Common myeloid progenitor, CD34-positive (primary cell): ENCODE measurements at regions not wholly inside any gene's neighbourhood (a gene's known extent, or its start where the extent isn't known, plus 50 kb on each side); places are given as distances from the start of the nearest gene placed in this dataset.

ENCODE experiments used
- CTCF ChIA-PET: fragments of 350-600 bp; sonication (Branson Sonifier 250); formaldehyde crosslinking; loops from one replicate; lab custom pipeline; 2021; ENCODE audit warnings: antibody characterized with exemption; lab: Charles Lee
- POLR2A ChIA-PET: fragments of 350-600 bp; sonication (Branson Sonifier 250); formaldehyde crosslinking; loops from one replicate; lab custom pipeline; 2021; ENCODE audit warnings: antibody characterized with exemption; lab: Charles Lee
- DNase-seq, 3 donors: peaks; one replicate each; pipeline versions ENCODE4 v3.0.0 to v3.0.0-alpha.2; 2013
- H3K27ac ChIP-seq, 2 experiments: 1 replicate in 1 of 2; 2 replicates in 1 of 2; pipeline ENCODE4 v1.7.0; 2013; ENCODE audit warnings: inconsistent platforms in 2 of 2, low read length in 2 of 2, mild to moderate bottlenecking in 2 of 2, low read depth in 1 of 2, moderate library complexity in 1 of 2; ENCODE audit not compliant: severe bottlenecking in 2 of 2, insufficient read depth in 1 of 2, poor library complexity in 1 of 2
- H3K27me3 ChIP-seq, 5 experiments: replicated peaks in 2 of 5; 1 replicate in 3 of 5; 2 replicates in 2 of 5; pipeline versions ENCODE4 v1.6.1 to v1.7.0; 2013; ENCODE audit warnings: low read length in 4 of 5, mild to moderate bottlenecking in 2 of 5, moderate library complexity in 2 of 5, inconsistent platforms in 1 of 5; ENCODE audit not compliant: insufficient read depth in 5 of 5, control insufficient read depth in 4 of 5
- H3K36me3 ChIP-seq, 4 experiments: 1 replicate in 2 of 4; 2 replicates in 2 of 4; pipeline versions ENCODE4 v1.6.1 to v1.7.0; 2013; ENCODE audit warnings: low read length in 3 of 4, control low read depth in 1 of 4, mild to moderate bottlenecking in 1 of 4; ENCODE audit not compliant: control insufficient read depth in 4 of 4, insufficient read depth in 4 of 4
- H3K4me1 ChIP-seq, 4 experiments: 1 replicate in 3 of 4; 2 replicates in 1 of 4; pipeline versions ENCODE4 v1.6.1 to v1.7.1; 2013; ENCODE audit warnings: low read length in 3 of 4, mild to moderate bottlenecking in 3 of 4, control low read depth in 1 of 4, inconsistent platforms in 1 of 4, moderate library complexity in 1 of 4; ENCODE audit not compliant: control insufficient read depth in 4 of 4, insufficient read depth in 4 of 4; ENCODE audit errors: control extremely low read depth in 1 of 4
- H3K4me3 ChIP-seq, 7 experiments: 1 replicate in 4 of 7; 2 replicates in 3 of 7; pipeline versions ENCODE4 v1.5.1 to v1.7.0; 2013; ENCODE audit warnings: mild to moderate bottlenecking in 7 of 7, low read length in 6 of 7, moderate library complexity in 6 of 7, inconsistent platforms in 2 of 7, low read depth in 2 of 7, control low read depth in 1 of 7; ENCODE audit not compliant: insufficient read depth in 4 of 7, control insufficient read depth in 1 of 7; ENCODE audit errors: extremely low read depth in 1 of 7
- H3K9me3 ChIP-seq, 5 experiments: 1 replicate in 4 of 5; 2 replicates in 1 of 5; pipeline versions ENCODE4 v1.6.1 to v1.7.1; 2013; ENCODE audit warnings: low read length in 4 of 5, mild to moderate bottlenecking in 2 of 5, inconsistent platforms in 1 of 5, low read depth in 1 of 5, moderate library complexity in 1 of 5; ENCODE audit not compliant: control insufficient read depth in 4 of 5, insufficient read depth in 2 of 5; ENCODE audit errors: control extremely low read depth in 1 of 5
- WGBS: methylation state at CpG from one replicate; pipeline ENCODE4 v1.1.5; 2013; ENCODE audit not compliant: insufficient coverage; 5-methylcytosine and 5-hydroxymethylcytosine counted together

DNA sequence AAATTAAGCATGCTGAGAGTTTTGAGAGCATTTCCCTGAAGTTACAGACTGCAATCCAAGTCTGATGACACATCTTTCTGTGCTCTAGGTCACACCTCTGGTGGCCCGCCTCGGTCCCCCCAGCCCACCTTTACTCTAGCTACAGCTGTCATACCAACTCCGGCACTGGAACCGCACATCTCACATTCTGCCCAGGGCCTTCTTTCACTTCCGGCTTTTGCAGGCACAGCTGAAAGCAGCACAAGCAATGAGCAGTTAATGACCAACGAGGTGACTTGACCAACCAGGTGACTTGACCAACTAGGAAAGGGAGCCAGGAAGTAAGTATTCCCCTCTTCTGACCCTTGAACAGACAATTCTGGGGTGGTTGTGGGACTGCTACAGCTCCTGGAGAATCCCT is 88.6 kb upstream of the MOCS1 start:
- Histone ChIP-seq H3K4me1 (no peaks in the 10 kb centered on the region), H3K9me3 (peaks cover 1 to 20% (median 3%) of the 10 kb centered on the region in 5 experiments), H3K36me3 (no peaks in the 10 kb centered on the region), H3K27ac (no peak overlapping the region), H3K4me3 (no peak overlapping the region), H3K27me3 (peaks cover 0 to 26% (median 3%) of the 10 kb centered on the region in 5 experiments)
- 94% methylated on average over 6 of the region's 6 CpGs for WGBS
- no peak for DNase-seq
- CTCF ChIA-PET: no interaction called here
- POLR2A ChIA-PET: interaction anchor here (0.6 kb wide), 1 partner anchor 92 kb away, joined by 3 read pairs; no protein-coding TSS in a partner anchor

DNA sequence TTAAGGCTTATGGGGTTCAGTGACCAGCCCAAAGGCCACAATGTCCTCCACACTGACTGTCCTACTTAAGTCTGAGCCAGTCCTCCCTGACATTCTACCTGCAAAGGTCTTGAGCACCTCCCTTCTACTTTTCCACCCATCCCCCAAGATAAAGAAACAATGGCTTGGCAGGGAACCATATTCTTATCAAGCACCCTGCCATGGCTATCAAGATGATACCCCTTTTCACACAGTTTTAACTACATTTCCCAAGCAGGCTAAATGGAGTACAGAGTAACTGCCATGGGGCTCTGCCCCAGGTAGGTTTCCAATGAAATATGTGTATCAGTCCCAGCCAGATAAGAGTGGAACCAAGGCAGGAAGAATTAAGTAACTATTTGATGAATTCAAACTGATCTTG is 85.9 kb upstream of the MOCS1 start:
- H3K27ac ChIP-seq: no peak overlapping the region
- H3K9me3 ChIP-seq: peaks cover 2 to 23% (median 6%) of the 10 kb centered on the region in 5 experiments
- peaks cover 0 to 12% (median 3%) of the 10 kb centered on the region in 5 experiments for H3K27me3 ChIP-seq
- CTCF ChIA-PET: no interaction called here
- no peaks in the 10 kb centered on the region for H3K4me1 ChIP-seq
- POLR2A ChIA-PET: no interaction called here
- no peak for DNase-seq
- H3K36me3 ChIP-seq: no peaks in the 10 kb centered on the region
- no peak overlapping the region for H3K4me3 ChIP-seq

DNA sequence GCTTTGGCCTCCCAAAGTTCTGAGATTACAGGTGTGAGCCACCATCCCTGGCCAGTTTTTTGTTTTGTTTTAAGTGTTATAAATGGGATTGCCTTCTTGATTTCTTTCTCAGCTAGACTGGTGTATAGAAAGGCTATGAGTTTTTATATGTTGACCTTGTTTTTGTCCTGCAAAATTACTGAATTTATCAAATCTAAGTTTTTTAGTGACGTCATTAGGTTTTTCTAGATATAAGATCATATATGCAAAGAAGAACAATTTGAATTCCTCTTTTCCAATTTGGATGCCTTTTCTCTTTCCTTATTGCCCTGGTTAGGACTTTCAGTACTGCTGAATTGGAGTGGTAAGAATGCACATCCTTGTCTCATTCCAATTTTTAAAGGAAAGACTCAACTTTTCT is 81.3 kb upstream of the MOCS1 start:
- DNase-seq: no peak
- Histone ChIP-seq H3K4me3 (no peak overlapping the region), H3K4me1 (no peaks in the 10 kb centered on the region), H3K27ac (no peak overlapping the region), H3K9me3 (peaks cover 2 to 27% (median 6%) of the 10 kb centered on the region in 5 experiments), H3K36me3 (no peaks in the 10 kb centered on the region), H3K27me3 (peaks cover 0 to 3% (median 0%) of the 10 kb centered on the region in 5 experiments)
- ChIA-PET POLR2A (no interaction called here), CTCF (no interaction called here)
- no CpG with 5 or more reads among the region's 1 CpG for WGBS

DNA sequence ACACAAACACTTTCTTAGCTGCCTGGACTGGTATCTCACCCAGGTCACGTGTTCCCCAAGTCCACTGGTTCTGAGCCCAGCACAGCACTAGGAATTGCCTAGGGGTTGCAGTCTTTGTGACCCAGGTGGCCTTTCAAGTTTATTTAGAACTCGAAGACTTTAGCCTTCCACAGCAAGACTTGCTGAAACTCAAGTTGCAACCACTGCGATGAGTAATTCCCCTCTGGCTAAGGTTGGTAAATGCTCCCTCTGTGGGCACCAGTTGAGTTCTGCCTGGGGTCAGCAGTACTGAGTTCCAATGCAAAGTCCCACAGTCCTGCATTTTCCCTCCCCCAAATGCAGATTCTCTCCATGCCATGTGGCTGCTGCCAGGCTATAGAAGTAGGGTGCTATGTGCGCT is 77.6 kb upstream of the MOCS1 start:
- H3K36me3 ChIP-seq: no peaks in the 10 kb centered on the region
- POLR2A ChIA-PET: interaction anchor here (0.8 kb wide), 1 partner anchor 225 kb away, joined by 3 read pairs; no protein-coding TSS in a partner anchor
- H3K27me3 ChIP-seq: peaks cover 0 to 3% (median 0%) of the 10 kb centered on the region in 5 experiments
- 89% methylated on average over 3 of the region's 4 CpGs for WGBS
- no peaks in the 10 kb centered on the region for H3K4me1 ChIP-seq
- CTCF ChIA-PET: no interaction called here
- no peak for DNase-seq
- H3K9me3 ChIP-seq: peaks cover 2 to 12% (median 4%) of the 10 kb centered on the region in 5 experiments
- no peak overlapping the region for H3K27ac ChIP-seq
- no peak overlapping the region for H3K4me3 ChIP-seq

GRCh38 chr6:40000964-40001515 is 66.8 kb upstream of the MOCS1 start:
- no peak overlapping the region for H3K4me3 ChIP-seq
- no peaks in the 10 kb centered on the region for H3K4me1 ChIP-seq
- DNase-seq: no peak
- WGBS: 74% methylated on average over 3 of the region's 4 CpGs
- H3K9me3 ChIP-seq: peaks cover 3 to 67% (median 34%) of the 10 kb centered on the region in 5 experiments
- ChIA-PET POLR2A (no interaction called here), CTCF (no interaction called here)
- peaks cover 0 to 2% (median 0%) of the 10 kb centered on the region in 5 experiments for H3K27me3 ChIP-seq
- H3K27ac ChIP-seq: no peak overlapping the region
- no peaks in the 10 kb centered on the region for H3K36me3 ChIP-seq

DNA sequence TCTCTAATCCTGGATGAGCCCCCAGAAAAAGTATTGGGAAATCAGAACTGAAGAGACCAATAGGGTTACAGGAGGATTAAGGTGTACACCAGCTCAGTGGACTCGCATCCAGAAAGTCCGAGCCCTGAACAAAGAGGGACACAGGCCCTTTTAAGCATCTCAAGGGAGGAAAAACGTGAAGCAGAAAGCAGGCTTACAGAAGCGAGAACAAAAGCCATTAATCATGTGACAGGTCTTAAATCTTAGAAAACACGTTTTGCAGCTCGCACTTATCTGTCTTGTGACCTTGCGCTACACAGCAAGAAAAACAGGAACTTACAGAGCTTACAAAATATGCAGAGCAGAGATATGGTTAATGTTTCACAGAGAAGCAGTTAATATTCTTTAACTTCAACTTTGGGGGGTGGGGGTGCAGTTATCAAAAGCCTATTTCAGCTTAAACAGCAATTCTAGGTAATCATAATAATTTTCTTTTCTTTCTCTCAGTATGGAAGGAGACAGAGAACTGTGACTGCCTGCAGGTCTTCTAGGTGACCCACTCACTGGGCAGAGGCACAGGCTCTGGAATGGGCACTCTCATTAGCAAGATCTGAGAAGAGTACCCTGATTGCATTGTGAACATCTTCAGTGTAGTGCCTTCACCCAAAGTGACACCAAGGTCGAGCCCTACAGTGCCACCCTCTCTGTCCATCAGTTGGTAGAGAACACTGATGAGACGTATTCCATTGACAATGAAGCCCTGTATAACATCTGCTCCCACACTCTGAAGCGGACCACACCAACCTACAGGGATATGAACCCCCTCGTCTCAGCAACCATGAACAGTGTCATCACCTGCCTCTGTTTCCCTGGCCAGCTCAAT is 65.0 kb upstream of the MOCS1 start:
- Histone ChIP-seq H3K27ac (peak overlapping the region in 1 of 2 experiments; percentile 55), H3K27me3 (no peaks in the 10 kb centered on the region), H3K4me3 (no peak overlapping the region), H3K4me1 (no peaks in the 10 kb centered on the region), H3K9me3 (peaks cover 3 to 78% (median 38%) of the 10 kb centered on the region in 5 experiments), H3K36me3 (no peaks in the 10 kb centered on the region)
- WGBS: 57% methylated on average over 8 of the region's 11 CpGs
- peak; percentile 73 to 90 (median 75) for DNase-seq
- CTCF ChIA-PET: no interaction called here
- POLR2A ChIA-PET: no interaction called here

DNA sequence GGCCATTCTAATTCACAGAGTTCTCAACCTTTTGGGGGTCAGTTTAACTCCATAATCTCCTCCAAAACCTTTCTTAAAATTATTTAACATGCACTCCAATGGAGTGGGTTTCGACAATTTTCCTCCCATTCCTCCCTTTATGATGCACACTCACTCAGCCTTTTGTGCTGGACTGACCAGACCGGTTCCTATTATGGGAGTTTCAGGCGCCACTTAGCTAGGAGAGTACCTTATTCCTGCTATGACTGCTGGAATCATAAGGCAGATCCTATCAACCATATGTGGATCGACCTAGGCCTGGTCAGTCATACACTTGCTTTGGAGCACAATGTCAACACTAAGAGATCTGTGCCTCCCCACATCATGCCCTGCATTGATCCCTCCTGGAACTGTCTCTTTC is 63.9 kb upstream of the MOCS1 start:
- CTCF ChIA-PET: no interaction called here
- no peaks in the 10 kb centered on the region for H3K36me3 ChIP-seq
- H3K4me3 ChIP-seq: no peak overlapping the region
- 91% methylated on average over 4 of the region's 4 CpGs for WGBS
- POLR2A ChIA-PET: no interaction called here
- H3K4me1 ChIP-seq: no peaks in the 10 kb centered on the region
- no peak for DNase-seq
- H3K27me3 ChIP-seq: no peaks in the 10 kb centered on the region
- no peak overlapping the region for H3K27ac ChIP-seq
- peaks cover 3 to 79% (median 42%) of the 10 kb centered on the region in 5 experiments for H3K9me3 ChIP-seq
